RCC 7860 (cell line): ENCODE measurements at regions not wholly inside any gene's neighbourhood (a gene's known extent, or its start where the extent isn't known, plus 50 kb on each side); places are given as distances from the start of the nearest gene placed in this dataset.
A peak's percentile ranks its signal among the peaks of the same experiment; 100 is the strongest.
"Not testable (repeated sequence)": the region's sequence is repeated elsewhere in the genome, so short reads cannot be mapped to it uniquely, and the experiment has no call there.

Source experiments
- DNase-seq: peaks from one replicate; pipeline ENCODE4 v3.0.0-alpha.2; 2015; ENCODE audit warnings: low spot score
- FAIRE-seq: peaks from 2 replicates; lab custom pipeline; 2012; peaks lifted over from hg19 to GRCh38; lab: Jason Lieb, UNC

DNA sequence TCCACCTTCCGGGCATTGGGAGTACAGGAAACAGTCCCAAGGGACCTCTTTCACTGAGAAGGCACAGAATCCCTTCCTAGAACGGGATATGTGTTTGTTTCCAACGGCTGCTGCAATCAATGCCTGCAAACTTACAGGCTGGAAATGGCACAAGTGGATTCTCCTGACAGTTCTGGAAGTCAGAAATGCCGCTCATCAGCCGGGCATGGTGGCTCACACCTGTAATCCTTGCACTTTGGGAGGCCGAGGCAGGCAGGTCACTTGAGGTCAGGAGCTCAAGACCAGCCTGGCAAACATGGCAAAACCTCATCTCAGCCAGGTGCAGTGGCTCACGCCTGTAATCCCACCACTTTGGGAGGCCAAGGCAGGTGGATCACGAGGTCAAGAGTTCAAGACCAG lies 97.0 kb upstream of the FGF3 start:
- not testable (repeated sequence) for FAIRE-seq, DNase-seq

DNA sequence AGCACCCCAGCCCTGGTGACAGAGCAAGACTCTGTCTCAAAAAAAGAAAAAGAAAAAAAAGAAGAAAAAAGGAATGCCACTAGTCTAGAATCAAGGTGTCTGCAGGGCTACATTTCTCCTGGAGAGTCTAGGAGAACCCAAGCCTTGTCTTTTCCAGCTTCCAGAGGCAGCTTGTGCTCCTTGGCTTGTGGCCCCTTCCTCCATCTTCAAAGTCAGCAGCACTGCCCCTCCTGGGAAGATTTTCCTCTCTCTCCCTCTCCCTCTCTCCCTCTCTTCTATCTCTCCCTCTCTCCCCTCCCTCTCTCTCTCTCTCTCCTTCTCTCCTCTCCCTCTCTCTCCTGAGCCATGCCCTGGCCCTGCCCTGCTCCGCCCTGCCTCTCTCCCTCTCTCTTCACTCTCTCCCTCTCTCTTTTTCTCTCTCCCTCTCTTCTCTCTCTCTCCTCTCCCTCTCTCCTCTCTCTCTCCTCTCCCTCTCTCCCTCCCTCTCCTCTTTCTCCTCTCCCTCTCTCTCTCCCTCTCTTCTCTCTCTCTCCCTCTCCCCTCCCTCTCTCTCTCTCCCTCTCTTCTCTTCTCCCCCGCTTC lies 97.7 kb upstream of the FGF3 start:
- DNase-seq: no peak
- FAIRE-seq: no peak

DNA sequence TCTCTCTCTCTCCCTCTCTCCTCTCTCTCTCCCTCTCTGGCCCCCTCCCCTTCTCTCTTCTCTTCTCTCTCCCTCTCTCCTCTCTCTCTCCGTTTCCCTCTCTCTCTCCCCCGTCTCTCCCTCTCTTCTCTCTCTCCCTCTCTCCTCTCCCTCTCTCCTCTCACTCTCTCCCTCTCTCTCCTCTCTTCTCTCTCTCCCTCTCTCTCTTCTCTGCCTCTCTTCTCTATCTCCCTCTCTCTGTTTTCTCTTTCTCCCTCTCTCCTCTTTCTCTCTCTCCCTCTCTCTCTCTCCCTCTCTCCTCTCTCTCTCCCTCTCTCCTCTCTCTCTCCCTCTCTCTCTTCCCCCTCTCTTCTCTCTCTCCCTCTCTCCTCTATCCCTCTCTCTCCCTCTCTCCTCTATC lies 98.3 kb upstream of the FGF3 start:
- no peak for DNase-seq
- FAIRE-seq: no peak

DNA sequence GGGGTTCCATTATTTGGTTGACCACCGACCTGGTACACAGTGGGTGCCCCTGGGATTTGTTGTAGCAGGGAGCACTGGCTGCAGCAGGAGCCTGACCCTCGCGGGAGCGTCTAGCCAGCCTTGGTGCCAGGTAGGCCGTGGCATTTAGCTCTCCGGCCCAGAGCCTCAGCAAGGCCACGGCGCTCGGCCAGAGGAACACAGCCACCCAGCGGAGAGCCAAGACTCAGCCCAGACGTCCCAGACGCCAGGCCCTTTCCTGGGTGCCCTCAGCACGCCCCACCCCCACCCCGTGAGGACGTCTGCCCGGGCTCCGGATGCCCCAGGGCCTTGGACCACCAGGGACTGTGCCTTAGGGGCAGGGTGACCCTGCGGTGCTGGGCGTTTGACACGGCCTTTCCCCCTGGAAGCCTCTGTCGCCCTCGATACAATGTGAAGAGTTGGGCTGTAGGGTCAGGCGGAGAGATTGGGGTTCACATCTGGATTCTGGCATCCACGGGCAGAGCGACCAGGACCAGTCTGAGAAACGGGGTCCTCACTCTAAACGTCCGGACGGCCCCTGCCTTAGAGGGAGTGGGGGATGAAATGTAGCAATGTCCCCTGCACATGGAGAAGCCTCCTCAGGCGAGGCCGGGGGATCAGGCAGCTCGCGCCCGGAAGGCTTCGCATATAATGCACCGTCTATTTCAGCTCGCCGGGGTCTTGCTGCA lies 99.2 kb upstream of the FGF3 start:
- no peak for FAIRE-seq
- no peak for DNase-seq

- no peak for FAIRE-seq
- peak; percentile 8 for DNase-seq
Measured at GRCh38 chr11:69918938-69919650, 99.9 kb upstream of the FGF3 start.

GRCh38 chr11:69919659-69920344 lies 100.6 kb upstream of the FGF3 start:
- no peak for FAIRE-seq

GRCh38 chr11:69920345-69921127 lies 101.3 kb upstream of the FGF3 start:
- FAIRE-seq: no peak
- DNase-seq: no peak

More at GRCh38 chr11:69919659-69920344, 100.6 kb upstream of the FGF3 start:
- DNase-seq: no peak

DNA sequence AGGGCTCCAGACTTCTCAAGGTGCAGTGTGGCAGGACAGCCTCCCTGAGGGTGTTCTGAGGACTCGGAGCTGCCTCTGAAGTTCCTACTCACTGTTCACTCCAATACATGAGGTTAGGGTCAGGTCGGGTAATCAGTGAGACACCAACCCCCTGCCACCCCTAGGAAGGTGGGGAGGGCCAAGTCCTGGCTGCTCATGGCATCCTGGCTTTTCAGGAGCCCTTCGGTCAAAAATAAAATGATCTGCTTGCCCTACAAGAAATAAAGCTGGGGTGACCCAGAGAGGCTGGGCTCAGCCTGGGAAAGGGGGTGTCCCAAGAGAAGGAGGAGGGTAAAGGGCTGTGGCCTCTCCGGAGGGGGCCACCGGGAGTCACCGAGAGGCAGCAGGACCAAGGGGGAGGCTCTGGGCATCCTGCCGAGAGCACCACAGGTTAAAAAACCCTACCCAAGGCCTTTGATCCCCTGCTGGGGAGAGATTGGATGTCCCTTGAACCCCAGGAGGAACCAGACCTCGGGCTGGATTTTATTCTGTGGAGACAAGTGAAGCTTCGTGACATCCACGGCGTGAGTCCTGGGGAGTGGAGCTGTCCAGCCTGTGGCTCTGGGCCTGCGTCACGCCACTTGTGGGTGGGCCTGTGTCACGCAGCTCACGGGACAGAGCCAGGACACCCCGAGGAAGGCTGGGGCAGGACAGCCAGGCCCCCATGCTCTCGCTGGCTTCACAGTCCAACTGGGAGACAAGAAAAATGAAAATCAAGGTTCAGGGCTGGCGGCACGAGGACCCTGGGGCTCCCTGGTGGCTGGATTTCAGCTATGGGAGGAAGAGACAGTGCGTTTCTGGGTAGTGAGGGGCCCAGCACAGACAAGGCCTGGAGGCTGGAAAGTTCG lies 102.2 kb upstream of the FGF3 start:
- FAIRE-seq (no peak), DNase-seq (no peak)

GRCh38 chr11:69922015-69922595 lies 102.9 kb upstream of the FGF3 start:
- FAIRE-seq (no peak), DNase-seq (no peak)

- FAIRE-seq (no peak), DNase-seq (no peak)
Measured at GRCh38 chr11:69922596-69923111, 103.4 kb upstream of the FGF3 start.

DNA sequence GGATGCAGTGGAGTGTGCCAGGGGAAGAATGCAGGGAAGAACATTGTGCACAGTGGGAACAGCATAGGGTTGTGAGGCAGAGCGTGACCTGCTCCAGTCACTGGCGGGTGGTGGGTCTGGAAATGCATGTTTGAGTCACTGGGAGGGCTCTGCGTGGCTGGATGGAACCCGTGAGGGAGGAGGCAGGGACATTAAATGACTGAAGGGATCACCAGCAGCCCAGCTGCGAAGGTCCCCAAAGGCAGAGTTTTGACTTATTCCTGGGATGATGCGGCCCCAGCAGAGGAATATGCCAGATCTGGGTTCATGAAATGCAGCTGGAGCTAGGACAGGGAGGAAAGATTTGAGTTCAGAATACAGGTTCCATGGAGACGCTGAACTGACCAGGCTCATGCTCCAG lies 104.0 kb upstream of the FGF3 start:
- no peak for FAIRE-seq
- DNase-seq: no peak

- no peak for FAIRE-seq
Measured at GRCh38 chr11:69923641-69924307, 104.6 kb upstream of the FGF3 start.

GRCh38 chr11:69924308-69925161 lies 105.3 kb upstream of the FGF3 start:
- no peak for DNase-seq
- no peak for FAIRE-seq

More at GRCh38 chr11:69923641-69924307, 104.6 kb upstream of the FGF3 start:
- DNase-seq: no peak

DNA sequence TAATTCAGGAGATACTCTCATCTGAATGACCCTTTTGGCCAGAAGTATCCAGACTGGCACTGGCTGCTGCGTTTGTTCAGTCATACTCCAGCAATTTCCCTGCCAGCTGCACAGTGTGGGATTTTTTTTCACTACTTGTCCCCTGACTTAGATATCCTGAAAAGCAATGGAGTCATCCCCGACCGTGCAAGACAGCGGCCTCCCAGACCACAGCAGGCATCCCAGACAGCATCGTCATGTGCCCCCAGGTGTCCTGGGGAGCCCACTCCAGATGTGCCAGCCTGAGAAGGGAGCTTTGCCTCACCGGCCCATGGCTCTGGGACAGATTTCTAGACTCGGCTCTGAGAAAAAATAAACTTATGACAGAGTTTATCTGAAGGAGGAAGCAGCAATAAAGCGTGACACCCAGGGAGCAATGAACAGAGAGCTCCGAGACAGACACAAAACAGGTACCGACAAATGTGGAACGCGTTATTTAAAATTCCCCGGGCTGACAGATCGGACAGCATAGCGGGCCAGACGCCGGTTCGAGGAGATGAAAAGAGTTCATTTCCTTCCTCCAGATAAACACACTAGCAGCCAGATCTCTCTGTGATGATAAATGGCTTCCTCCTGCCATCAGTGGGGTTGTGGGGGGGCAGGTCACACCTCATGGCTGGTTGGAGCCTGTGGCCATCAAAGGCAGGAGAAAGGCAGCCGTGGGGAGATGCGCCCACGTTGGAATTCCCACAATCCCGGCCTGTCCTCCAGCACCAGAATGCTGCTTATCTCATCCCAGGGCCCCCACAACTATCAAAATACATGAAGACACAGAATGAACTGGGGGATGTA lies 106.4 kb upstream of the FGF3 start:
- no peak for DNase-seq
- no peak for FAIRE-seq

- no peak for DNase-seq
- FAIRE-seq: no peak
Measured at GRCh38 chr11:69926376-69927050, 107.3 kb upstream of the FGF3 start.

GRCh38 chr11:69928121-69928520 lies 108.9 kb upstream of the FGF3 start:
- FAIRE-seq (no peak), DNase-seq (no peak)
